ENCODE measurements at regions not wholly inside any gene's neighbourhood (a gene's known extent, or its start where the extent isn't known, plus 50 kb on each side); places are given as distances from the start of the nearest gene placed in this dataset.
A peak's percentile ranks its signal among the peaks of the same experiment; 100 is the strongest.

GRCh38 chr5:164951570-164951969 lies 1446.2 kb downstream of the MAT2B start:
- no peak overlapping the region for H3K4me3 ChIP-seq (ENCODE audit: control insufficient read depth, low read depth, low read length)
- DNase-seq (ENCODE audit: low read depth) = no peak
- TF ChIP-seq CTCF (conservative IDR thresholded peaks at IDR 0.05; ENCODE audit: control insufficient read depth, insufficient read depth, low read depth, low read length) = no peak

GRCh38 chr5:164958688-164959087 lies 1453.3 kb downstream of the MAT2B start:
- TF ChIP-seq CTCF (conservative IDR thresholded peaks at IDR 0.05; ENCODE audit: control insufficient read depth, insufficient read depth, low read depth, low read length) = no peak
- DNase-seq (ENCODE audit: low read depth) = peak; percentile 0
- no peak overlapping the region for H3K4me3 ChIP-seq (ENCODE audit: control insufficient read depth, low read depth, low read length)

- no peak for TF ChIP-seq CTCF (conservative IDR thresholded peaks at IDR 0.05; ENCODE audit: control insufficient read depth, insufficient read depth, low read depth, low read length)
- DNase-seq (ENCODE audit: low read depth) = no peak
- H3K4me3 ChIP-seq (ENCODE audit: control insufficient read depth, low read depth, low read length) = no peak overlapping the region
Observed at GRCh38 chr5:164959761-164960160, 1454.3 kb downstream of the MAT2B start.

GRCh38 chr5:164962329-164962961 lies 1457.0 kb downstream of the MAT2B start:
- no peak for TF ChIP-seq CTCF (conservative IDR thresholded peaks at IDR 0.05; ENCODE audit: control insufficient read depth, insufficient read depth, low read depth, low read length)
- no peak for DNase-seq (ENCODE audit: low read depth)
- no peak overlapping the region for H3K4me3 ChIP-seq (ENCODE audit: control insufficient read depth, low read depth, low read length)

- no peak for DNase-seq (ENCODE audit: low read depth)
- H3K4me3 ChIP-seq (ENCODE audit: control insufficient read depth, low read depth, low read length) = no peak overlapping the region
- TF ChIP-seq CTCF (conservative IDR thresholded peaks at IDR 0.05; ENCODE audit: control insufficient read depth, insufficient read depth, low read depth, low read length) = no peak
Observed at GRCh38 chr5:164966611-164967010, 1461.2 kb downstream of the MAT2B start.

GRCh38 chr5:164967354-164967753 lies 1461.9 kb downstream of the MAT2B start:
- TF ChIP-seq CTCF (conservative IDR thresholded peaks at IDR 0.05; ENCODE audit: control insufficient read depth, insufficient read depth, low read depth, low read length) = no peak
- no peak overlapping the region for H3K4me3 ChIP-seq (ENCODE audit: control insufficient read depth, low read depth, low read length)
- DNase-seq (ENCODE audit: low read depth) = no peak

GRCh38 chr5:164972973-164973372 lies 1467.6 kb downstream of the MAT2B start:
- H3K4me3 ChIP-seq (ENCODE audit: control insufficient read depth, low read depth, low read length) = no peak overlapping the region
- no peak for DNase-seq (ENCODE audit: low read depth)
- TF ChIP-seq CTCF (conservative IDR thresholded peaks at IDR 0.05; ENCODE audit: control insufficient read depth, insufficient read depth, low read depth, low read length) = no peak
